Skeletal muscle satellite cell (primary cell): ENCODE measurements at regions not wholly inside any gene's neighbourhood (a gene's known extent, or its start where the extent isn't known, plus 50 kb on each side); places are given as distances from the start of the nearest gene placed in this dataset.
"Not testable (repeated sequence)": the region's sequence is repeated elsewhere in the genome, so short reads cannot be mapped to it uniquely, and the experiment has no call there.

Experiments used
- H3K27me3 ChIP-seq: 2 replicates; pipeline ENCODE4 v1.7.0; 2013; ENCODE audit warnings: low read length; ENCODE audit not compliant: control insufficient read depth, insufficient read depth
- H3K36me3 ChIP-seq: 2 replicates; pipeline ENCODE4 v1.7.0; 2013; ENCODE audit warnings: mild to moderate bottlenecking, control low read depth, low read length; ENCODE audit not compliant: insufficient read depth
- H3K4me1 ChIP-seq: 2 replicates; pipeline ENCODE4 v1.7.0; 2013; ENCODE audit warnings: low read length; ENCODE audit not compliant: control insufficient read depth, insufficient read depth
- H3K4me2 ChIP-seq: 2 replicates; pipeline ENCODE4 v1.7.0; 2013; ENCODE audit warnings: mild to moderate bottlenecking, low read length
- H3K4me3 ChIP-seq: 2 replicates; pipeline ENCODE4 v1.7.0; 2013; ENCODE audit warnings: low read length
- H3K9ac ChIP-seq: 2 replicates; pipeline ENCODE4 v1.7.0; 2013; ENCODE audit warnings: mild to moderate bottlenecking, low read depth, low read length, moderate library complexity
- H3K9me3 ChIP-seq: replicated peaks from 2 replicates; pipeline ENCODE4 v1.7.0; 2013; ENCODE audit warnings: mild to moderate bottlenecking, control low read depth, low read length

DNA sequence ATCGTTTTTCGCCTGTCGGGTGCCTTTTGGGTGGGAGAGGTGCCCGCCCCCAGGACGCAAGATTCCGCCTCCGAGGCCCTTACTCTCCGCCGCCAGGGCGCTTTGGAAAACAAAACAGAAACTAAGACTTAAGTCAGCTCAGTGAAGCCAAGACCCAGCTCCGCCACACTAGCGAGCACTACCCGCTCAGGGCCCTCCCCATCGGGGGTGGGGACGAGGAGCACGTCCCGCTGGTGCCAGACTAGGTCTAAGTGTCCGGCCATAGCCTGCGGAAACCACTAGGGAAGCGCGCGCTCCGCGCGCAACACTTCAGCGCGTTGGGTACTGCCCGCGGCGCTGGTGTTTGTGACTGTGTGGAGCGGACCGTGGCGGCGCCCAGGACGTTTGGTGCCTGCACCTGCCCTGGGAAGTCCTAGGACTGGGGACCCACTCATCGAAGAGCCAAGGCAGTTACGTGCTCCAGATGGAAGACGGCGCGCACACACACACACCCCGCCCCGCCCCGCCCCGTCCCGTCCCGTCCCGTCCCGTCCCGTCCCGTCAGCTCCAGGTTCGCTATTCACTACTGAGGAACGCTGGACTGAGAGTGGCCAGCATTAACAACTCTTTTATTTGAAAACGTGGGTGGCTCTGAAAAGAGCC lies 57.6 kb upstream of the BOLA1 start:
- not testable (repeated sequence) for H3K27me3 ChIP-seq, H3K36me3 ChIP-seq, H3K4me2 ChIP-seq, H3K4me3 ChIP-seq, H3K9me3 ChIP-seq, H3K9ac ChIP-seq
- H3K4me1 ChIP-seq, result peaks cover 13% of the 10 kb centered on the region

- H3K4me1 ChIP-seq, result peaks cover 13% of the 10 kb centered on the region
- not testable (repeated sequence) for H3K36me3 ChIP-seq, H3K4me3 ChIP-seq, H3K9me3 ChIP-seq, H3K27me3 ChIP-seq, H3K4me2 ChIP-seq, H3K9ac ChIP-seq
Measured at GRCh38 chr1:149842458-149843064, 56.8 kb upstream of the BOLA1 start.

GRCh38 chr1:149843431-149844041 lies 55.8 kb upstream of the BOLA1 start:
- Histone ChIP-seq H3K27me3 (no peaks in the 10 kb centered on the region), H3K4me1 (peaks cover 18% of the 10 kb centered on the region), H3K4me3 (peak overlapping the region; percentile 72), H3K9ac (peak overlapping the region; percentile 79), H3K36me3 (no peaks in the 10 kb centered on the region), H3K4me2 (peak overlapping the region; percentile 92), H3K9me3 (no peaks in the 10 kb centered on the region)

- H3K9ac ChIP-seq, result peak overlapping the region; percentile 79
Measured at GRCh38 chr1:149844101-149844500, 55.3 kb upstream of the BOLA1 start.

DNA sequence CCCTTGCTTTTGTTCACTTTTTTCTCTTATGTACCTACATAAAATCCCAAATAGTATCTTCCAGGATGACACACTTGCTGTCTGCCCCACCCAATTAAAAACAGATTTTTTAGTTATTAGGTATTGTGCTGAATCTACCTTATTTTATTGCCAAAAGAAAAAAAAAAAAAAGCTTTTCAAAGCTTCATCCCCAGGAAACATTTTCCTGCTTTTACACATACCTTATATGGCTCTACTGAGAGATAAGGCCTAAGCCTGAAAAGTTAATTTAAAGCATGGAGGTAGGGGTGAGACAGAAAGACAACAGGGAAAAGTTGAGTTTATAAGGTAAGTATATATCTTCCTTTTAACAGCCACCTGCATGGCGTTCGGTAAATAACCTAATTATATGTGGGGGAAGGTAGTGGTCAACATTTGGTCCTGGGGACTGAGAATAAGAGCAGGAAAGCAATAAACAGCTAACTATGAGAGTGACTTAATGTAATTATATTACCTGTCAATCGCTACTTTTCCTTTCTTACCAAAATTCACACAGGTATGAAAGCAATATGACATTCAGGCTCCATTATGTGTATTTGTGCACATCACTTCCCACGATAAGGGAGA lies 54.6 kb upstream of the BOLA1 start:
- Histone ChIP-seq H3K4me1 (peaks cover 28% of the 10 kb centered on the region), H3K4me2 (peak overlapping the region; percentile 92), H3K9ac (peak overlapping the region; percentile 5), H3K27me3 (no peaks in the 10 kb centered on the region), H3K36me3 (no peaks in the 10 kb centered on the region), H3K4me3 (no peak overlapping the region), H3K9me3 (no peaks in the 10 kb centered on the region)

More at GRCh38 chr1:149844101-149844500, 55.3 kb upstream of the BOLA1 start:
- no peaks in the 10 kb centered on the region for H3K27me3 ChIP-seq
- H3K4me1 ChIP-seq, result peaks cover 22% of the 10 kb centered on the region
- H3K4me2 ChIP-seq, result peak overlapping the region; percentile 92
- H3K9me3 ChIP-seq, result no peaks in the 10 kb centered on the region
- H3K36me3 ChIP-seq, result no peaks in the 10 kb centered on the region
- peak overlapping the region; percentile 72 for H3K4me3 ChIP-seq

DNA sequence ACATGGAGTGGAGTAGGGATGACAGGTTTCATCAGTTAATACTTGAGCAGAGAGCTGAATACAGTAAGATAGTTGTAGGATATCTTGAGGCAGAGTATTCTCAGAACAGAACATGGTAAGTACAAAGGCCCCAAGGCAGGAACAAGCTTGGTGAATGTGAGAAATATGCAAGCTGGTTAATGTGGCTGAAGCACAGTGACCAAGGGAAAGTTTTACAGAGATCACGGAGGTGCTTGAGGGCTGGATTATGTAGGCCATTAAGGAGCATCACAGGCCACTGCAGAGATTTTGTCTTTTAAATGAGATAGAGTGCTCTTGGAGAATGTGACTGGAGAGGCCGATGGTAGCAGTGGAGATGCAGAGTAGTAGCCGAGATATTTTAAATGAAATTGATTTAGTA lies 54.0 kb upstream of the BOLA1 start:
- Histone ChIP-seq H3K4me3 (no peak overlapping the region), H3K36me3 (no peaks in the 10 kb centered on the region), H3K27me3 (no peaks in the 10 kb centered on the region), H3K9ac (no peak overlapping the region), H3K4me1 (peaks cover 31% of the 10 kb centered on the region), H3K4me2 (no peak overlapping the region), H3K9me3 (no peaks in the 10 kb centered on the region)

- Histone ChIP-seq H3K27me3 (no peaks in the 10 kb centered on the region), H3K36me3 (no peaks in the 10 kb centered on the region), H3K4me3 (no peak overlapping the region), H3K9ac (no peak overlapping the region), H3K4me1 (peaks cover 31% of the 10 kb centered on the region), H3K4me2 (no peak overlapping the region), H3K9me3 (no peaks in the 10 kb centered on the region)
Measured at GRCh38 chr1:149846042-149846441, 53.3 kb upstream of the BOLA1 start.

GRCh38 chr1:149846593-149847466 lies 52.5 kb upstream of the BOLA1 start:
- Histone ChIP-seq H3K4me1 (peaks cover 31% of the 10 kb centered on the region), H3K9ac (no peak overlapping the region), H3K36me3 (no peaks in the 10 kb centered on the region), H3K27me3 (no peaks in the 10 kb centered on the region), H3K4me2 (no peak overlapping the region), H3K9me3 (no peaks in the 10 kb centered on the region), H3K4me3 (no peak overlapping the region)

- Histone ChIP-seq H3K4me2 (peak overlapping the region; percentile 82), H3K4me1 (peaks cover 31% of the 10 kb centered on the region), H3K36me3 (no peaks in the 10 kb centered on the region), H3K9me3 (no peaks in the 10 kb centered on the region), H3K4me3 (peak overlapping the region; percentile 71), H3K27me3 (no peaks in the 10 kb centered on the region), H3K9ac (peak overlapping the region; percentile 73)
Measured at GRCh38 chr1:149848340-149849110, 50.8 kb upstream of the BOLA1 start.

GRCh38 chr1:149849111-149849946 lies 50.0 kb upstream of the BOLA1 start:
- Histone ChIP-seq H3K4me2 (peak overlapping the region; percentile 82), H3K4me1 (peaks cover 25% of the 10 kb centered on the region), H3K36me3 (no peaks in the 10 kb centered on the region), H3K27me3 (no peaks in the 10 kb centered on the region), H3K9ac (peak overlapping the region; percentile 73), H3K4me3 (peak overlapping the region; percentile 71), H3K9me3 (no peaks in the 10 kb centered on the region)
